GM23338 (cell line): ENCODE measurements at regions not wholly inside any gene's neighbourhood (a gene's known extent, or its start where the extent isn't known, plus 50 kb on each side); places are given as distances from the start of the nearest gene placed in this dataset.

ENCODE experiments used
- ATAC-seq: fragments of 200-7000 bp; cut with Tn5 transposase; 3 replicates; pipeline ENCODE4 v1.9.1; 2020
- DNase-seq: peaks from one replicate; pipeline ENCODE4 v3.0.0-alpha.2; 2015; ENCODE audit warnings: low spot score
- H2AFZ ChIP-seq: fragments of 200-600 bp; sonication (generic); 2 replicates; pipeline ENCODE4 v1.8.0; 2016; ENCODE audit warnings: antibody characterized with exemption, mild to moderate bottlenecking, moderate library complexity
- H3F3A ChIP-seq: fragments of 200-600 bp; sonication (generic); replicated peaks from 2 replicates; pipeline ENCODE4 v1.8.0; 2017; ENCODE audit warnings: antibody characterized with exemption, mixed run types, low read depth
- H3K27ac ChIP-seq: fragments of 200-600 bp; sonication (generic); 2 replicates; pipeline ENCODE4 v1.6.1; 2016; ENCODE audit warnings: low read depth
- H3K27me3 ChIP-seq: fragments of 200-600 bp; sonication (generic); 2 replicates; pipeline ENCODE4 v1.8.0; 2016; ENCODE audit warnings: mild to moderate bottlenecking, mixed run types, moderate library complexity; ENCODE audit not compliant: insufficient read depth
- H3K36me3 ChIP-seq: fragments of 200-600 bp; sonication (generic); 2 replicates; pipeline ENCODE4 v1.8.0; 2016; ENCODE audit warnings: mild to moderate bottlenecking; ENCODE audit not compliant: insufficient read depth
- H3K4me1 ChIP-seq: fragments of 200-600 bp; sonication (generic); 2 replicates; pipeline ENCODE4 v1.8.0; 2016; ENCODE audit warnings: mild to moderate bottlenecking, moderate library complexity; ENCODE audit not compliant: insufficient read depth
- H3K4me2 ChIP-seq: fragments of 200-600 bp; sonication (generic); 2 replicates; pipeline ENCODE4 v1.7.1; 2017; ENCODE audit warnings: mixed run types
- H3K4me3 ChIP-seq: fragments of 200-600 bp; sonication (generic); 2 replicates; pipeline ENCODE4 v1.6.1; 2016; ENCODE audit warnings: mixed run types
- H3K79me2 ChIP-seq: fragments of 200-600 bp; sonication (generic); replicated peaks from 2 replicates; pipeline ENCODE4 v1.8.0; 2017; ENCODE audit warnings: mild to moderate bottlenecking; ENCODE audit not compliant: insufficient read depth
- H3K9me2 ChIP-seq: fragments of 200-600 bp; sonication (generic); 2 replicates; pipeline ENCODE4 v1.8.0; 2017; ENCODE audit not compliant: insufficient read depth
- H4K20me1 ChIP-seq: fragments of 200-600 bp; sonication (generic); replicated peaks from 2 replicates; pipeline ENCODE4 v1.8.0; 2017; ENCODE audit warnings: mild to moderate bottlenecking; ENCODE audit not compliant: insufficient read depth
- H3K27ac Mint-ChIP-seq: 2 replicates; pipeline ENCODE4 v1.8.0; 2020; ENCODE audit warnings: inconsistent platforms, mild to moderate bottlenecking, moderate library complexity, mixed read lengths
- H3K27me3 Mint-ChIP-seq: 3 replicates; pipeline ENCODE4 v1.8.0; 2022; ENCODE audit warnings: low read depth, mild to moderate bottlenecking, moderate library complexity, mixed read lengths, inconsistent platforms; ENCODE audit not compliant: insufficient read depth, poor library complexity
- H3K36me3 Mint-ChIP-seq: 3 replicates; pipeline ENCODE4 v1.8.0; 2021; ENCODE audit warnings: low read depth, mild to moderate bottlenecking, inconsistent platforms, moderate library complexity, mixed read lengths
- H3K4me1 Mint-ChIP-seq: 3 replicates; pipeline ENCODE4 v1.8.0; 2020; ENCODE audit warnings: mild to moderate bottlenecking, inconsistent platforms, mixed read lengths
- H3K4me3 Mint-ChIP-seq: 3 replicates; pipeline ENCODE4 v1.8.0; 2021; ENCODE audit warnings: moderate library complexity, mild to moderate bottlenecking, inconsistent platforms, mixed read lengths
- H3K9me3 Mint-ChIP-seq: 3 replicates; pipeline ENCODE4 v1.8.0; 2020; ENCODE audit warnings: moderate library complexity, mild to moderate bottlenecking, inconsistent platforms, mixed read lengths
- CTCF ChIP-seq, 2 experiments: fragments of 200-600 bp in 1 of 2; sonication (generic) in 1 of 2; conservative IDR thresholded peaks; 2 replicates each; pipeline versions ENCODE4 v1.5.1 to v1.6.1; 2016 to 2017; ENCODE audit warnings: antibody characterized with exemption in 2 of 2, low read depth in 2 of 2, mild to moderate bottlenecking in 2 of 2, moderate library complexity in 1 of 2
- EZH2 ChIP-seq: fragments of 200-600 bp; sonication (generic); IDR thresholded peaks from one replicate; pipeline ENCODE4 v1.8.0; 2017; ENCODE audit warnings: antibody characterized with exemption, mild to moderate bottlenecking, low read depth; ENCODE audit not compliant: unreplicated experiment
- JUNB ChIP-seq: IDR thresholded peaks from one replicate; pipeline ENCODE4 v1.6.1; 2016; ENCODE audit warnings: antibody characterized with exemption; ENCODE audit not compliant: unreplicated experiment
- NANOG ChIP-seq: IDR thresholded peaks from 2 replicates; pipeline ENCODE4 v1.6.1; 2016; ENCODE audit warnings: antibody characterized with exemption, borderline replicate concordance
- POLR2AphosphoS5 ChIP-seq: IDR thresholded peaks from 2 replicates; pipeline ENCODE4 v1.6.1; 2016; ENCODE audit warnings: antibody characterized with exemption, low read depth
- STAT1 ChIP-seq: IDR thresholded peaks from one replicate; pipeline ENCODE4 v1.6.1; 2016; ENCODE audit warnings: antibody characterized with exemption; ENCODE audit not compliant: unreplicated experiment
- ZNF114 ChIP-seq: fragments of 250-450 bp; sonication (Bioruptor Pico); IDR thresholded peaks from 2 replicates; pipeline ENCODE4 v1.5.0; 2020; ENCODE audit warnings: mild to moderate bottlenecking, moderate library complexity
- TF ChIP-seq, protein P1 (sequence below): fragments of 250-450 bp; sonication (Bioruptor Pico); IDR thresholded peaks from 2 replicates; pipeline ENCODE4 v1.5.0; 2020; ENCODE audit warnings: mild to moderate bottlenecking, moderate library complexity

GRCh38 chr2:236501531-236501930, 68.1 kb upstream of the ACKR3 start:
- TF ChIP-seq POLR2AphosphoS5 = no peak
- H3K27me3 ChIP-seq = peaks cover 1% of the 10 kb centered on the region; the same call in 1 of the 2 replicates
- H3K4me3 ChIP-seq = no peak overlapping the region
- no peaks in the 10 kb centered on the region for H3F3A ChIP-seq
- H4K20me1 ChIP-seq = no peaks in the 10 kb centered on the region
- Mint-ChIP-seq H3K36me3 (no peaks in the 10 kb centered on the region), H3K9me3 (no peaks in the 10 kb centered on the region; the same call in 2 of the 3 replicates), H3K4me3 (no peak overlapping the region), H3K27ac (no peak overlapping the region), H3K27me3 (no peaks in the 10 kb centered on the region), H3K4me1 (no peaks in the 10 kb centered on the region; the same call in 2 of the 3 replicates)
- no peak overlapping the region for H2AFZ ChIP-seq
- no peaks in the 10 kb centered on the region for H3K9me2 ChIP-seq
- no peaks in the 10 kb centered on the region for H3K4me1 ChIP-seq
- H3K27ac ChIP-seq = no peak overlapping the region
- ATAC-seq (no peak), DNase-seq (no peak)
- no peaks in the 10 kb centered on the region for H3K36me3 ChIP-seq
- no peak overlapping the region for H3K4me2 ChIP-seq
- no peaks in the 10 kb centered on the region for H3K79me2 ChIP-seq

- Mint-ChIP-seq H3K27ac (no peak overlapping the region), H3K27me3 (peaks cover 5% of the 10 kb centered on the region), H3K36me3 (no peaks in the 10 kb centered on the region), H3K4me1 (no peaks in the 10 kb centered on the region; the same call in 2 of the 3 replicates), H3K4me3 (no peak overlapping the region), H3K9me3 (no peaks in the 10 kb centered on the region; the same call in 1 of the 3 replicates)
- Histone ChIP-seq H2AFZ (no peak overlapping the region), H3K27ac (no peak overlapping the region), H3K36me3 (no peaks in the 10 kb centered on the region), H3K4me1 (0 out of 2 replicates have a peak, but pooled peaks cover 4% of the 10 kb centered on the region), H3K79me2 (no peaks in the 10 kb centered on the region), H3K4me2 (no peak overlapping the region), H3K27me3 (peaks cover 8% of the 10 kb centered on the region; the same call in 1 of the 2 replicates), H3K9me2 (no peaks in the 10 kb centered on the region), H4K20me1 (no peaks in the 10 kb centered on the region), H3K4me3 (no peak overlapping the region), H3F3A (no peaks in the 10 kb centered on the region)
- ATAC-seq (peak; percentile 62), DNase-seq (peak; percentile 63)
- TF ChIP-seq CTCF (conservative IDR thresholded peaks at IDR 0.05; ENCODE audit: low read depth in 2 of 2) = peak; percentile 46 to 49
- no peak for TF ChIP-seq ZNF114 (CRISPR knock-in tag)
- TF ChIP-seq NANOG = no peak
Observed at GRCh38 chr2:236503100-236503499, 66.5 kb upstream of the ACKR3 start.

DNA sequence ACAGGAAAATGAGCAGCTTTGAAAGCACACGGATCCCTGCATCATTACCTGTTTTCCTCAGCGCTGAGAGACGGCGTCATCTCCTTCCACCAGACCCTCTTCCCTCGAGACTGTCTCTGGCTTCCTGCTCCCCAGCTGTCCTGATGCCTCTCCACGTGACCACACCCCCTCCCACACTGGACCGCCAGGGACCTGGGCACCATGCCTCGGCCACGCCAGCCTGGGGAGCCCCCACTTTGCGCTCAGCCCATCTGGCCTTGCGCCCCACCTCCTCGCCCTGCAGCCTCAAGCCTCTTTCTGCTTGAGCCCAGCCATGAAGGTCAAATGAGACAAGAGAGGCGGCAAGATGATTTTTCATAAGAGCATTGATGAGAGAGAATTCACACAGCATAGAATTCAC, 66.0 kb upstream of the ACKR3 start:
- Histone ChIP-seq H3K79me2 (no peaks in the 10 kb centered on the region), H3F3A (no peaks in the 10 kb centered on the region), H3K27me3 (peaks cover 13% of the 10 kb centered on the region; the same call in 1 of the 2 replicates), H2AFZ (no peak overlapping the region), H3K27ac (no peak overlapping the region), H3K4me2 (no peak overlapping the region), H3K4me1 (0 out of 2 replicates have a peak, but pooled peaks cover 4% of the 10 kb centered on the region), H4K20me1 (no peaks in the 10 kb centered on the region), H3K36me3 (no peaks in the 10 kb centered on the region), H3K4me3 (no peak overlapping the region), H3K9me2 (no peaks in the 10 kb centered on the region)
- H3K27ac Mint-ChIP-seq = no peak overlapping the region
- H3K4me1 Mint-ChIP-seq = no peaks in the 10 kb centered on the region; the same call in 2 of the 3 replicates
- H3K27me3 Mint-ChIP-seq = peaks cover 10% of the 10 kb centered on the region
- H3K36me3 Mint-ChIP-seq = no peaks in the 10 kb centered on the region
- ATAC-seq = no peak
- no peak for DNase-seq
- H3K4me3 Mint-ChIP-seq = no peak overlapping the region
- no peaks in the 10 kb centered on the region; the same call in 1 of the 3 replicates for H3K9me3 Mint-ChIP-seq
- TF ChIP-seq STAT1 = no peak
- TF ChIP-seq, protein P1, sequence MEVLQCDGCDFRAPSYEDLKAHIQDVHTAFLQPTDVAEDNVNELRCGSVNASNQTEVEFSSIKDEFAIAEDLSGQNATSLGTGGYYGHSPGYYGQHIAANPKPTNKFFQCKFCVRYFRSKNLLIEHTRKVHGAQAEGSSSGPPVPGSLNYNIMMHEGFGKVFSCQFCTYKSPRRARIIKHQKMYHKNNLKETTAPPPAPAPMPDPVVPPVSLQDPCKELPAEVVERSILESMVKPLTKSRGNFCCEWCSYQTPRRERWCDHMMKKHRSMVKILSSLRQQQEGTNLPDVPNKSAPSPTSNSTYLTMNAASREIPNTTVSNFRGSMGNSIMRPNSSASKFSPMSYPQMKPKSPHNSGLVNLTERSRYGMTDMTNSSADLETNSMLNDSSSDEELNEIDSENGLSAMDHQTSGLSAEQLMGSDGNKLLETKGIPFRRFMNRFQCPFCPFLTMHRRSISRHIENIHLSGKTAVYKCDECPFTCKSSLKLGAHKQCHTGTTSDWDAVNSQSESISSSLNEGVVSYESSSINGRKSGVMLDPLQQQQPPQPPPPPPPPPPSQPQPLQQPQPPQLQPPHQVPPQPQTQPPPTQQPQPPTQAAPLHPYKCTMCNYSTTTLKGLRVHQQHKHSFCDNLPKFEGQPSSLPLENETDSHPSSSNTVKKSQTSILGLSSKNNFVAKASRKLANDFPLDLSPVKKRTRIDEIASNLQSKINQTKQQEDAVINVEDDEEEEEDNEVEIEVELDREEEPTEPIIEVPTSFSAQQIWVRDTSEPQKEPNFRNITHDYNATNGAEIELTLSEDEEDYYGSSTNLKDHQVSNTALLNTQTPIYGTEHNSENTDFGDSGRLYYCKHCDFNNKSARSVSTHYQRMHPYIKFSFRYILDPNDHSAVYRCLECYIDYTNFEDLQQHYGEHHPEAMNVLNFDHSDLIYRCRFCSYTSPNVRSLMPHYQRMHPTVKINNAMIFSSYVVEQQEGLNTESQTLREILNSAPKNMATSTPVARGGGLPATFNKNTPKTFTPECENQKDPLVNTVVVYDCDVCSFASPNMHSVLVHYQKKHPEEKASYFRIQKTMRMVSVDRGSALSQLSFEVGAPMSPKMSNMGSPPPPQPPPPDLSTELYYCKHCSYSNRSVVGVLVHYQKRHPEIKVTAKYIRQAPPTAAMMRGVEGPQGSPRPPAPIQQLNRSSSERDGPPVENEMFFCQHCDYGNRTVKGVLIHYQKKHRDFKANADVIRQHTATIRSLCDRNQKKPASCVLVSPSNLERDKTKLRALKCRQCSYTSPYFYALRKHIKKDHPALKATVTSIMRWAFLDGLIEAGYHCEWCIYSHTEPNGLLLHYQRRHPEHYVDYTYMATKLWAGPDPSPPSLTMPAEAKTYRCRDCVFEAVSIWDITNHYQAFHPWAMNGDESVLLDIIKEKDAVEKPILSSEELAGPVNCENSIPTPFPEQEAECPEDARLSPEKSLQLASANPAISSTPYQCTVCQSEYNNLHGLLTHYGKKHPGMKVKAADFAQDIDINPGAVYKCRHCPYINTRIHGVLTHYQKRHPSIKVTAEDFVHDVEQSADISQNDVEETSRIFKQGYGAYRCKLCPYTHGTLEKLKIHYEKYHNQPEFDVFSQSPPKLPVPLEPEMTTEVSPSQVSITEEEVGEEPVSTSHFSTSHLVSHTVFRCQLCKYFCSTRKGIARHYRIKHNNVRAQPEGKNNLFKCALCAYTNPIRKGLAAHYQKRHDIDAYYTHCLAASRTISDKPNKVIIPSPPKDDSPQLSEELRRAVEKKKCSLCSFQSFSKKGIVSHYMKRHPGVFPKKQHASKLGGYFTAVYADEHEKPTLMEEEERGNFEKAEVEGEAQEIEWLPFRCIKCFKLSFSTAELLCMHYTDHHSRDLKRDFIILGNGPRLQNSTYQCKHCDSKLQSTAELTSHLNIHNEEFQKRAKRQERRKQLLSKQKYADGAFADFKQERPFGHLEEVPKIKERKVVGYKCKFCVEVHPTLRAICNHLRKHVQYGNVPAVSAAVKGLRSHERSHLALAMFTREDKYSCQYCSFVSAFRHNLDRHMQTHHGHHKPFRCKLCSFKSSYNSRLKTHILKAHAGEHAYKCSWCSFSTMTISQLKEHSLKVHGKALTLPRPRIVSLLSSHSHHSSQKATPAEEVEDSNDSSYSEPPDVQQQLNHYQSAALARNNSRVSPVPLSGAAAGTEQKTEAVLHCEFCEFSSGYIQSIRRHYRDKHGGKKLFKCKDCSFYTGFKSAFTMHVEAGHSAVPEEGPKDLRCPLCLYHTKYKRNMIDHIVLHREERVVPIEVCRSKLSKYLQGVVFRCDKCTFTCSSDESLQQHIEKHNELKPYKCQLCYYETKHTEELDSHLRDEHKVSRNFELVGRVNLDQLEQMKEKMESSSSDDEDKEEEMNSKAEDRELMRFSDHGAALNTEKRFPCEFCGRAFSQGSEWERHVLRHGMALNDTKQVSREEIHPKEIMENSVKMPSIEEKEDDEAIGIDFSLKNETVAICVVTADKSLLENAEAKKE (CRISPR knock-in tag) = no peak
- no peak for TF ChIP-seq EZH2
- no peak for TF ChIP-seq NANOG
- TF ChIP-seq JUNB = no peak
